ENCODE measurements at regions not wholly inside any gene's neighbourhood (a gene's known extent, or its start where the extent isn't known, plus 50 kb on each side); places are given as distances from the start of the nearest gene placed in this dataset.

GRCh38 chr10:60994128-60994527, 50.1 kb upstream of the RHOBTB1 start:
- no peak for DNase-seq (ENCODE audit: low spot score)
- peaks cover 3% of the 10 kb centered on the region for H3K27me3 Mint-ChIP-seq (ENCODE audit: unreplicated experiment)
- TF ChIP-seq, protein P1, sequence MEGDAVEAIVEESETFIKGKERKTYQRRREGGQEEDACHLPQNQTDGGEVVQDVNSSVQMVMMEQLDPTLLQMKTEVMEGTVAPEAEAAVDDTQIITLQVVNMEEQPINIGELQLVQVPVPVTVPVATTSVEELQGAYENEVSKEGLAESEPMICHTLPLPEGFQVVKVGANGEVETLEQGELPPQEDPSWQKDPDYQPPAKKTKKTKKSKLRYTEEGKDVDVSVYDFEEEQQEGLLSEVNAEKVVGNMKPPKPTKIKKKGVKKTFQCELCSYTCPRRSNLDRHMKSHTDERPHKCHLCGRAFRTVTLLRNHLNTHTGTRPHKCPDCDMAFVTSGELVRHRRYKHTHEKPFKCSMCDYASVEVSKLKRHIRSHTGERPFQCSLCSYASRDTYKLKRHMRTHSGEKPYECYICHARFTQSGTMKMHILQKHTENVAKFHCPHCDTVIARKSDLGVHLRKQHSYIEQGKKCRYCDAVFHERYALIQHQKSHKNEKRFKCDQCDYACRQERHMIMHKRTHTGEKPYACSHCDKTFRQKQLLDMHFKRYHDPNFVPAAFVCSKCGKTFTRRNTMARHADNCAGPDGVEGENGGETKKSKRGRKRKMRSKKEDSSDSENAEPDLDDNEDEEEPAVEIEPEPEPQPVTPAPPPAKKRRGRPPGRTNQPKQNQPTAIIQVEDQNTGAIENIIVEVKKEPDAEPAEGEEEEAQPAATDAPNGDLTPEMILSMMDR (IDR thresholded peaks at IDR 0.05; ENCODE audit: unreplicated experiment), result no peak
- no peaks in the 10 kb centered on the region for H3K36me3 Mint-ChIP-seq (ENCODE audit: low read depth, unreplicated experiment)
- H3K4me3 Mint-ChIP-seq (ENCODE audit: unreplicated experiment), result no peak overlapping the region
- peaks cover 9% of the 10 kb centered on the region for H3K4me1 Mint-ChIP-seq (ENCODE audit: unreplicated experiment)
- H3K9me3 Mint-ChIP-seq (ENCODE audit: unreplicated experiment), result peaks cover 8% of the 10 kb centered on the region
- no peak overlapping the region for H3K27ac Mint-ChIP-seq (ENCODE audit: unreplicated experiment)
